ENCODE measurements at regions not wholly inside any gene's neighbourhood (a gene's known extent, or its start where the extent isn't known, plus 50 kb on each side); places are given as distances from the start of the nearest gene placed in this dataset.
"Not testable (repeated sequence)": the region's sequence is repeated elsewhere in the genome, so short reads cannot be mapped to it uniquely, and the experiment has no call there.

- no peak for DNase-seq
Observed at GRCh38 chr10:131810036-131810804, 90.6 kb upstream of the PPP2R2D start.

- DNase-seq: no peak
Observed at GRCh38 chr10:131810805-131811629, 89.8 kb upstream of the PPP2R2D start.

DNA sequence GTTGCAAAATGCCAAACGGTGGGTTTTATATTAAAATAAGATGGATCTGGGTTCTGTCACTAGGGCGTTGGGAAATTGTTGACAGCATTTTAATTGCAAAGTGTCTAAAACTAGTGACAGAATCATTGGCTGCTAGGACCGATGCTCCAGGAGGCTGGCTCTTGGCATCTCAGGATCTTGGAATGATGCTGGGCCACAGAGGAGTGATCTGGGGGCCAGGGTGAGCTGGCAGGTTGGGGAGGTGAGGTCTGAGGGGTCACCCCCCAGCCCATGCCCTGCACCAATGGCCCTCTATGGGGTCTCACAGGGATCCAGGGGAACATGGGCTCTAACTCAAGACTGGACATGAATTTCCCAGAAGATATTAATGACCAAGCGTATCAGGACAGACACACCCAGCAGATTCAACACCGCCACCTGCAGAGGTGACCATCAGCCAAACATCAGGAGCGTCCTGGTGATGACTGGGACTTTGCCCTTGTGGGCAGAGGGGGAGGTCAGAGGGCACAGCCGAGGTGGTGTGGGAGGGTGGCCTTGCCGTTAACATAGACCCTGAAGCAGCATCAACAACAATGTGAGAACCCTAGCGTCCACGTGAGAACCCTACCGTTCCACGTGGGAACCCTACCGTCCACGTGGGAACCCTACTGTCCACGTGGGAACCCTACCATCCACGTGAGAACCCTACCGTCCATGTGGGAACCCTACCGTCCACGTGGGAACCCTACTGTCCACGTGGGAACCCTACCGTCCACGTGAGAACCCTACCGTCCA is 89.0 kb upstream of the PPP2R2D start:
- no peak for DNase-seq

DNA sequence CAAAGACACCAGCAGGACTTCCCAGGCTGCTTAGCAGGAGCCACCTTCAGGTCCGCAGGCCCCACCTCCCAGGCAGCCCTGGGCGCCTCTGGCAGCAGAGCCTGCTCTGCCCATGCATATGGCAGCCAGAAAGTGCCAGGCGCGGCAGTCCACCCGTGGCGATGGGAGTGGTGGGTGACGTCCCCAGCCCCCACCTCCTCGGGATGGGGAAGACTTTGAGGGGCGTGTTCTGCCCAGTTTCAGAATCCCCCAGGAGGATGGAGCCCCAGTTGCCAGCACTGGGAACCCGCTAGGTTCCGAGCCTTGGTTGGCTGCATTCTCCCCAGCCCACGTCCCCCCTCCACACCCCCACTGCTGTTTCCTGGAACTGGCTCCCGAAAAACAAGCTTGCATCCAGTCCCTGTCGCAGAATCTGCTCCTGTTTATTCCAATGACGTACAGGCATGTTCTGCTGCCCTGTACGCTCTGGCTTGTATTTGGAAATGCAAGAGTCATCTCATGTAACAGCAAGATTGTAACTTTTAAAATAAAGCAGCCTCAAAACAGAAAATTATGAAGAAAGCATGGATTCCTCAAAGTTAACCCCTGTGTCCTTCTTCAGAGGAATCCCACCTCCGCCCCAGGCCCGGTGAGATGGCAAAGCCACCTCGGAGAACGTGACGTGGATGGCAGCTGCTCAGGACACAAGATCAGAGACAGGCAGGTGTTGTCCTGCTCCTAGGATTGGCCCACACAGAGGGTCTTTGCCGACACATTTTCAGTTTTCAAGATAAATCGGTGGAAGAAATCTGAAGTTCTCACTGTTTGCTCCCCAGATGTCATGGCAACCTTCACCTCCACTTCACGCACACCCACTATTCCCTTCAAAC is 87.8 kb upstream of the PPP2R2D start:
- DNase-seq: no peak

DNA sequence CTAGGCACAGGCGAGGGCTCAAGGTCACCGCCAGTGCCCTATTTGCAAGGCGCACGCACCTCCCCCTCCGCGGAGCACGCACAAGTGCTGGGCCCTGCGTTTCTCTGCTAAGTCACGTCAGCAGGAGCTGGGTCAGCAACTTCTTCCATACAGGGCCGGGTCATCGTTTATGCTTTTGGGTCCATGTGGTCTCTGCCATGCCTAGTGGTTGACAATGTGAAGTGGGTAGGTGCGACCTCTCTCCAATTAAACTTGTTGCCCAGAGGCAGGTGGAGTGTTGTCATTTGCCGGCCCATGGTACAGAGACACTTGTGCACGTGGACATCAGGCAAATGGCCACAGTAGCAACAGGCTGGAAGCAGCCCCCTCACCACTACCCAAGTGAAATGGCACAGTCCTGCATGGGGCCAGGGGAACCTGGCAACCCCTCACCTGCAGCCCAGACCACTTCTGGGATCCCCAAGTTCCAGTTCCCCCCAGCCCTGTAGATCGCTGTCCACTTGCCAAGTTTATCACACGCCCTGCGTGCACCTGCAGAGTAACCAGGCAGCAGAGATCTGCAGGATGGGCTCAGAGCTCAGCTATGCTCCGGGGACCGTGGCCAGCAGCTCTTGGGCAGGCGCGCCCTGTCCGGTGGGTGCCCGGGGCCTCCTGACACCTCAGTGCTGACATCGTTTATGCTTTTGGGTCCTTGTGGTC is 86.1 kb upstream of the PPP2R2D start:
- DNase-seq: no peak

DNA sequence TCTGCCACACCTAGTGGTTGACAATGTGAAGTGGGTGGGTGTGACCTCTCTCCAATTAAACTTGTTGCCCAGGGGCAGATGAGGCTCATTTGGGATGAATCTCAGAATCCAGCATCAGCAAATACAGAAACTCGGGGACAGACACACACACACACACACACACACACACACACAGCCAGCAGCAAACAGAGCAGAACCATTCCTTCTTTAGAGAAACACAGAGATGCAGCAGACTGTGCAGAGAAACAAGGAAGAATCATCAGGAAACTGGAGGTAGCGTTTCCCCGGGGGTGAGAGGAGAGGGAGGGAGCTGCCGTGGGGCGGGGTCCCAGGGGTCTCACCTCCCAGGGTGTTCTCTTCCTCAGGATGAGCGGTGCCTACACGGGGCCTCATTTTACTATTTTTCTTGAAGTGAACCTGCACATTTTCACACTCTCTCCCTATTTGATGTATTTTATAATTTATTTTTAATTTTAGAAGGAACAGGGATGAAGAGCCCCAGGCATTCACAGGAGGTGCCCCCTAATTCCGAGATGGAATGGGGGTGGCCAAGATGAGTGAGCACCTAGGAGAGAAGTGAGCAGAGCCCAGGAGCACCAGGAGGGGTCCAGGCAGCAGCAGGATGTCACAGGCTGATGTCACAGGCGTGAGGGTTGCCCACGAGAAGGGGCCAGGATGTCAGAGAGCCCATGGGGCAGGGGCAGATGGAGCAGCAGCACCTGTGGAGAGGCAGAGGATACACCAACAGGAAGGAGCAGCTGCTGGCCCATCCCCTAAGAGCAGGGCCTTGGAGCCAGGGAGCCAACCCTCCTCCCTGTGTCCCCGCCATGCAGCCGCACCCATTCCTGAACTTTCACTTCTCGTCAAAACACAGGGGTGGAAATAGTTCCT is 85.3 kb upstream of the PPP2R2D start:
- no peak for DNase-seq

- no peak for DNase-seq
Observed at GRCh38 chr10:131816157-131816775, 84.5 kb upstream of the PPP2R2D start.

DNA sequence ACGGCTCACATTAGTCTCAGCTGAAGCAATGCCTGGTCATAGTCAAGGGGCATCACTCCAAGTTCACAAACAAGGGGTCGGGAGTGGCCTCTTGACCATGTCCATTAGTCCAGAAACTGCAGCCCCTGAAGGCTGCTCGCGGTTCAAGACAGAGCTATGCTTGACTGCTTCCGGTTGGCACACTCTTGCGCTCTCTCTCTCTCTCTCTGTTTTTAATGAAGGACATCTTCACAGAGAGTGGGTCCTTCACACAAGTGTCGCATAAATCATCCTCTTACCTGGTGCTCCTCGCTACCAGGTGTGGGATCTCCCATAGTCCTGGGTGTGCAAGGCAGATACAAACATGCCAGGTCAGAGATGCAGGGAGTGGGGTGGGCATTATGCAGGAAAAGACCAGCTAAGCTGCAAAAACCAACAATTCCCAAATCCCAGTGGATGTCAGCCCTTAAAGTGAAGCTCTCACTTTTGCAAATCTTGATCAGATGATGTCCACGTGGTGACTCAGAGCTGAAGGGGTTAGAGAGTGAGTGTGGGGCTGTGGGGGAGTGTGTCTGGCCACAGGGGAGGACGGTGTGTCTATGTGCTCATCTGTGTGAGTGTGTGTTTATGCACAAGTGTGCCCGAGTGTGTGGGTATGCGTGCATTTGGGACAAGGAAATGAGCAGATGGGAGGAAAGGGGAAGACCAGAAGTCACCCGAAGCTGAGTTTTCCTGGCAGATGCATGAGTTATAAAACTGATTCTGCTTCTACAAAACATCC is 83.7 kb upstream of the PPP2R2D start:
- DNase-seq: no peak

DNA sequence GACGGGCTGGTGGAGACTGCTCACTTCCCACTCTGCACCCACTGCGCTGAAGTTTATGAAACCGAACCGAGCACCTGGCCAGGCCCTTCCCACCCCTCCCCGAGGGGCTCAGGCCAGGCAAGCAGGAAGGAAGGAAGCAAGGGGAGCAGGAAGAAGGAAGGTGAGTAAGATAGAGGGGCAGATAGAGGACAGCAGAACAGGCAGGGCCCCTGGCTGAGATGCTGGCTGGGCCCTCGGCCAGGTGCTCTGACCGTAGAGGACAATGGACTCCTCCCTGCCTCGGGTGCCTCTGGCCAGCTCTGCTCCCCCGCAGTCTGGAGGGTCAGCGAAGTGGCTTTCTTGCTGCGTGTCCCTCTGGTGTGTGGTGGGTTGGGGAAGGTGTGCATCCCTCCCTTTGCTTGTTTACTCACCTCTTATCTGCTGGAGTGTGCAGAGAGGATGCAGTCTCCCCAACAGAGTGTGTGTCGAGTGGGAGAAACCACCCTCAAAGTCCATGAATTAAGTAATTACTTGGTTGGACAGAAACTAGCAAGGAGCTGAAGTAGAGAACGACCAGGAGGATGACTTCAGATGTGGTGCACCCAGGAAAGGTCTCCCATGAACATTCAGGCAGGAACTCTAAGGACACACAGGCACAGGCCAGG is 82.8 kb upstream of the PPP2R2D start:
- no peak for DNase-seq

- no peak for DNase-seq
Observed at GRCh38 chr10:131818510-131819234, 82.1 kb upstream of the PPP2R2D start.

DNA sequence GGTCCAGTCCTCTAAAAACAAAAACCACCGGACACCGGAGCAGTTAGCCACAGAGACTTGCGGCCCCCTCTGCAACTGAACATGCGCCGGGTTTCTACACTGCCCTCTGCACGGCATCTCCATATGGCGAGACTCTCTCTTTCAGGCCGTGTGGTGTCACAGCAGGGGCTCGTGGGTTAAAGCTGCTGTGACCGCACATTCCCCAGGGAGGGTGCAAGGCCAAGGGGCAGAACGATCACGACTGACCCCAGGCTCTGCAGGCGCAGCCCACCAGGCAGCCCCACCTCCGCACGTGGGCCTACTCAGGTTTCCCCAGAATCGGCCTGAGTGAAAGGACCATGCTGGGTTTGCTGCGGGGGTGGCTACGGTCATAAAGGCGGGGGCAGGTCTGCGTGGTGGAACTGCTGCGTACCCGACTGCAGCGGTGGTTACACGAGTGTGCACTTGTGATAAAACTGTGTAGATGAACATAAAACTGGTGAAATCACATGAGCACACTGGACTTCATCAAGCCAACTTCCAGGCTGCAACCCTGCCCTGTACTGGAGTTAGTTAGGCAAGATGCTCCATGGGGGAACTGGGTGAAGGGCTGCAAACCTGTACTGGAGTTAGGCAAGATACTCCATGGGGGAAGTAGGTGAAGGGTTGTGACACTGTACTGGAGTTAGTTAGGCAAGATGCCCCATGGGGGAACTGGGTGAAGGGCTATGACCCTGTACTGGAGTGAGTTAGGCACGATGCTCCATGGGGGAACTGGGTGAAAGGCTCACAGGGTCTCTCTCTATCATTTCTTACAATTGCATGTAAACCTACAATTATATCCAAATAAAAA is 81.4 kb upstream of the PPP2R2D start:
- no peak for DNase-seq

- no peak for DNase-seq
Observed at GRCh38 chr10:131820626-131821025, 80.2 kb upstream of the PPP2R2D start.

DNA sequence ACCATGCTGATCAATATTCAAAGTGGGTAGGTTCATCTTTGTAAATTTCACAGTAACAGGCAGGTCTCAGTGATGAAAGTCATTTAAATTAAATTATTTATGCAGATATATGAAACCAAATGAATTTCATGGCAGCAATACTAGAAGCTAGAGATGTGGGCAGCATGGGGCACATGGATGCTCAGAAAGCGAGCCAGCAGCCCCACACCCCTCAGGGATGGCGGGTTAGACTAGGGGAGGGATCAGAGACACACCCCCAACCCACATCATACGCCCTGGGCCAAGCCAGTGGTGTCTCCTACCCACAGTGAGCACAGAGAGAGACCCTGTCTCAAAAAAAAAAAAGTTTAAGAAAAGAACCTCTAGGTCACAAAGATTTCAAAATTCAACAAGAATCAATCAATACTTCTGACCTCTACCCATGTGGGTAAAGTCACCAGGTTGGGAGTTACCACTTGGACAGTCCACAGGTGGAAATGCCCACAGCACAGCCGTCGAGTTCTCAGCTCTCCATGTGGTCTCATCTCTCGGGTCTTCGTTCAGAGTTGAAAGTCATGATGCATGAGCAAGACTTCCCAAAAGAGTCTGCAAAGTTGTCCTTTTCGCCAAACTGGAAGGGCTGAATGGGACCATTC is 79.3 kb upstream of the PPP2R2D start:
- no peak for DNase-seq

- no peak for DNase-seq
Observed at GRCh38 chr10:131822013-131822691, 78.7 kb upstream of the PPP2R2D start.

DNA sequence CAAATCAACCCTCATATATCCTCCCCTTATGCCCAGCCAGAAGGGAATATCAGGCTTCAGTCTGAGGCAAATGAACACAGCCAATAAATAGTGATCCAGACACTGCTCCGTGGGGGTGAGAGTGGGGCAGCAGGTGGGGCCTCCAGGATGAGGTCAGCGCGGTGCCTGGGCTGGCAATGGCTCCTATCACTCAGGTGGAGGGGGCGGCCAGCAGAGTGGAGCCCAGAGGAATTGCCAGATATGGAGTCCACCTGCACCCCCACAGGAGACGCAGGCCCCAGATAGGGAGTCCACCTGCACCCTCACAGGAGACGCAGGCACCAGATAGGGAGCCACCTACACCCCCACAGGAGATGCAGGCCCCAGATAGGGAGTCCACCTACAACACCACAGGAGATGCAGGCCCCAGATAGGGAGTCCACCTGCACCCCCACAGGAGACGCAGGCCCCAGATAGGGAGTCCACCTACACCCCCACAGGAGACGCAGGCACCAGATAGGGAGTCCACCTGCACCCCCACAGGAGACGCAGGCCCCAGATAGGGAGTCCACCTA is 78.0 kb upstream of the PPP2R2D start:
- DNase-seq: no peak

DNA sequence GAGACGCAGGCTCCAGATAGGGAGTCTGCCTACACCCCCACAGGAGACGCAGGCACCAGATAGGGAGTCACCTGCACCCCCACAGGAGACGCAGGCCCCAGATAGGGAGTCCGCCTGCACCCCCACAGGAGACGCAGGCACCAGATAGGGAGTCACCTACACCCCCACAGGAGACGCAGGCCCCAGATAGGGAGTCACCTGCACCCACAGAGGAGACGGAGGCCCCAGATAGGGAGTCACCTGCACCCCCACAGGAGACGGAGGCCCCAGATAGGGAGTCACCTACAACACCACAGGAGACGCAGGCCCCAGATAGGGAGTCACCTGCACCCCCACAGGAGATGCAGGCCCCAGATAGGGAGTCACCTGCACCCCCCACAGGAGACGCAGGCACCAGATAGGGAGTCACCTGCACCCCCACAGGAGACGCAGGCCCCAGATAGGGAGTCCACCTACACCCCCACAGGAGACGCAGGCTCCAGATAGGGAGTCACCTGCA is 77.2 kb upstream of the PPP2R2D start:
- not testable (repeated sequence) for DNase-seq
